ENCODE measurements at regions not wholly inside any gene's neighbourhood (a gene's known extent, or its start where the extent isn't known, plus 50 kb on each side); places are given as distances from the start of the nearest gene placed in this dataset.

DNA sequence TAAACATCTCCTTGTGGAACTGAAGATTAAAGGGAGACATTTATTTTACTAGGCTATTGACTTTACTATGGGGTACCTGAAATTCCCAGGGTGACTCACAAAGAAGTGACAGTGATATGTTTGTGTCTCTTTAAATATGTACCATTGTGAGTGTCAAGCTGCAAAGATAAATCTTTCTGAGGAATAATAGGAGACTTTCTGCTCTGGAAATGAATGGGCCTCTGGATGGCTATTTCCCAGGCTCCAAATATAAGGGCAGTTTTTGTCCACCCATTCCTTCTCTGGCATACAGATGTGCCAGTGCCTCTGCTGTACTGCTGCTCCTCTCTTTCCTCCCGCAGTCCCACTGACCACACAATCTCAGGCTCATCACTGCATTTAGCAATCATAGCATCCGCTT lies 586.4 kb upstream of the CNTNAP5 start:
- no peaks in the 10 kb centered on the region for H3K27me3 Mint-ChIP-seq (ENCODE audit: insufficient read depth, unreplicated experiment)
- Histone ChIP-seq H3K4me3 (ENCODE audit: low read depth, low read length) (no peak overlapping the region), H3K36me3 (ENCODE audit: control insufficient read depth, insufficient read depth, low read length) (no peaks in the 10 kb centered on the region), H3K27me3 (replicated peaks; ENCODE audit: control insufficient read depth, insufficient read depth, low read length) (no peaks in the 10 kb centered on the region), H3K9me3 (no peaks in the 10 kb centered on the region), H3K4me1 (no peaks in the 10 kb centered on the region)
- intact Hi-C loops (cut with micrococcal nuclease; ENCODE audit: unreplicated experiment): no loop called here
- TF ChIP-seq, protein P1, sequence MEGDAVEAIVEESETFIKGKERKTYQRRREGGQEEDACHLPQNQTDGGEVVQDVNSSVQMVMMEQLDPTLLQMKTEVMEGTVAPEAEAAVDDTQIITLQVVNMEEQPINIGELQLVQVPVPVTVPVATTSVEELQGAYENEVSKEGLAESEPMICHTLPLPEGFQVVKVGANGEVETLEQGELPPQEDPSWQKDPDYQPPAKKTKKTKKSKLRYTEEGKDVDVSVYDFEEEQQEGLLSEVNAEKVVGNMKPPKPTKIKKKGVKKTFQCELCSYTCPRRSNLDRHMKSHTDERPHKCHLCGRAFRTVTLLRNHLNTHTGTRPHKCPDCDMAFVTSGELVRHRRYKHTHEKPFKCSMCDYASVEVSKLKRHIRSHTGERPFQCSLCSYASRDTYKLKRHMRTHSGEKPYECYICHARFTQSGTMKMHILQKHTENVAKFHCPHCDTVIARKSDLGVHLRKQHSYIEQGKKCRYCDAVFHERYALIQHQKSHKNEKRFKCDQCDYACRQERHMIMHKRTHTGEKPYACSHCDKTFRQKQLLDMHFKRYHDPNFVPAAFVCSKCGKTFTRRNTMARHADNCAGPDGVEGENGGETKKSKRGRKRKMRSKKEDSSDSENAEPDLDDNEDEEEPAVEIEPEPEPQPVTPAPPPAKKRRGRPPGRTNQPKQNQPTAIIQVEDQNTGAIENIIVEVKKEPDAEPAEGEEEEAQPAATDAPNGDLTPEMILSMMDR (IDR thresholded peaks at IDR 0.05; ENCODE audit: insufficient read depth in 1 of 2, low read depth in 1 of 2, low read length in 1 of 2, severe bottlenecking in 1 of 2, unreplicated experiment in 1 of 2): no peak
- BruUV-seq (replicated peaks): no TSS peak
- H3K4me3 Mint-ChIP-seq (ENCODE audit: unreplicated experiment): no peak overlapping the region
- no peaks in the 10 kb centered on the region for H3K36me3 Mint-ChIP-seq (ENCODE audit: insufficient read depth, unreplicated experiment)
- no peaks in the 10 kb centered on the region for H3K4me1 Mint-ChIP-seq (ENCODE audit: low read depth, unreplicated experiment)
- no peak overlapping the region for H3K27ac Mint-ChIP-seq (ENCODE audit: unreplicated experiment)
- POLR2A ChIA-PET: no interaction called here
- H3K9me3 Mint-ChIP-seq (ENCODE audit: unreplicated experiment): no peaks in the 10 kb centered on the region
- CTCF ChIA-PET: no interaction called here
- DNase-seq: no peak

DNA sequence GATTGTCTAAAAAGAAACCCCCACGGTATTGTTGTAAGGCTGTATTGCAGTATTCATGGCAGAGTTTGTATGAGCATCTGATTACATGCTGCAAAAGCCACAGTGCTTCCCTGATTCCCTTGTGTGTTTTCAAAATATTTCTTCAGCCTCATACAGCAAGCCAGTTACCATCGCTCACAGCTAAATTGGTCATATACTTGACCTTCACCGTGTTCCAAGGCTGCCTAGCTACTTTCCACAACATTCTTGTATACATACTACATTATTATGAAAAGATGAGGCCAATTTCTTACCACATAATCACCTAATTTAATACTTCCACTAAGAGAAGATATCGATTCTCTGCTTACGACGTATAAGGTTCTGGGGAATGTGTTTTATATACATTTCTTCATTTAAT lies 576.3 kb upstream of the CNTNAP5 start:
- no TSS peak for BruUV-seq (replicated peaks)
- Histone ChIP-seq H3K4me3 (ENCODE audit: low read depth, low read length) (no peak overlapping the region), H3K9me3 (no peaks in the 10 kb centered on the region), H3K4me1 (no peaks in the 10 kb centered on the region), H3K27me3 (replicated peaks; ENCODE audit: control insufficient read depth, insufficient read depth, low read length) (no peaks in the 10 kb centered on the region), H3K36me3 (ENCODE audit: control insufficient read depth, insufficient read depth, low read length) (no peaks in the 10 kb centered on the region)
- ChIA-PET POLR2A (no interaction called here), CTCF (no interaction called here)
- Mint-ChIP-seq H3K36me3 (ENCODE audit: insufficient read depth, unreplicated experiment) (no peaks in the 10 kb centered on the region), H3K4me1 (ENCODE audit: low read depth, unreplicated experiment) (no peaks in the 10 kb centered on the region), H3K4me3 (ENCODE audit: unreplicated experiment) (no peak overlapping the region), H3K27ac (ENCODE audit: unreplicated experiment) (no peak overlapping the region), H3K9me3 (ENCODE audit: unreplicated experiment) (no peaks in the 10 kb centered on the region), H3K27me3 (ENCODE audit: insufficient read depth, unreplicated experiment) (no peaks in the 10 kb centered on the region)
- intact Hi-C loops (cut with micrococcal nuclease; ENCODE audit: unreplicated experiment): no loop called here
- TF ChIP-seq, protein P1 (IDR thresholded peaks at IDR 0.05; ENCODE audit: insufficient read depth in 1 of 2, low read depth in 1 of 2, low read length in 1 of 2, severe bottlenecking in 1 of 2, unreplicated experiment in 1 of 2): no peak
- DNase-seq: no peak

DNA sequence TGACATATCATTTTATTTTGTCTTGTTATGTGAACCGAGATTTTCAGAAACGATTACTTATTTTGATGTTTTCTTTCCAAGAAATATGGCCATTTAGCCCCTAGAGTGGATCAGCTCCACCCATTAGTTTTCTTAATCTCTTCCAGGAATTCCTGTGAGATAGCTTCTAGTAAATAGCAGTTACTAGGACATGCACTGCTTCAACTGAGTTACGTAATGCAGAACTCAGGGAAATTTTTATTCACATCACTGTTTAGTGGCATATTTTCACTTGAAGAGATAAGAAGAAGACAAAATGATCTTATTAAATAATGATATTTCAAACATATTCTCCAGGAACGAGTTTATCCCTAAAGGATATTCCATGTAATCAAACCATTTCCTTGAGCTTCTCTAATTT lies 573.5 kb upstream of the CNTNAP5 start:
- H3K27me3 ChIP-seq (replicated peaks; ENCODE audit: control insufficient read depth, insufficient read depth, low read length): no peaks in the 10 kb centered on the region
- H3K9me3 ChIP-seq: no peaks in the 10 kb centered on the region
- H3K27ac Mint-ChIP-seq (ENCODE audit: unreplicated experiment): no peak overlapping the region
- intact Hi-C loops (cut with micrococcal nuclease; ENCODE audit: unreplicated experiment): no loop called here
- no peaks in the 10 kb centered on the region for H3K4me1 Mint-ChIP-seq (ENCODE audit: low read depth, unreplicated experiment)
- DNase-seq: no peak
- no peaks in the 10 kb centered on the region for H3K36me3 Mint-ChIP-seq (ENCODE audit: insufficient read depth, unreplicated experiment)
- H3K4me3 ChIP-seq (ENCODE audit: low read depth, low read length): no peak overlapping the region
- H3K36me3 ChIP-seq (ENCODE audit: control insufficient read depth, insufficient read depth, low read length): no peaks in the 10 kb centered on the region
- no peaks in the 10 kb centered on the region for H3K9me3 Mint-ChIP-seq (ENCODE audit: unreplicated experiment)
- no TSS peak for BruUV-seq (replicated peaks)
- CTCF ChIA-PET: no interaction called here
- TF ChIP-seq, protein P1 (IDR thresholded peaks at IDR 0.05; ENCODE audit: insufficient read depth in 1 of 2, low read depth in 1 of 2, low read length in 1 of 2, severe bottlenecking in 1 of 2, unreplicated experiment in 1 of 2): no peak
- H3K4me3 Mint-ChIP-seq (ENCODE audit: unreplicated experiment): no peak overlapping the region
- no peaks in the 10 kb centered on the region for H3K4me1 ChIP-seq
- peaks cover 4% of the 10 kb centered on the region for H3K27me3 Mint-ChIP-seq (ENCODE audit: insufficient read depth, unreplicated experiment)
- POLR2A ChIA-PET: no interaction called here

All from Caco-2 (cell line).